ENCODE measurements at regions not wholly inside any gene's neighbourhood (a gene's known extent, or its start where the extent isn't known, plus 50 kb on each side); places are given as distances from the start of the nearest gene placed in this dataset.

DNA sequence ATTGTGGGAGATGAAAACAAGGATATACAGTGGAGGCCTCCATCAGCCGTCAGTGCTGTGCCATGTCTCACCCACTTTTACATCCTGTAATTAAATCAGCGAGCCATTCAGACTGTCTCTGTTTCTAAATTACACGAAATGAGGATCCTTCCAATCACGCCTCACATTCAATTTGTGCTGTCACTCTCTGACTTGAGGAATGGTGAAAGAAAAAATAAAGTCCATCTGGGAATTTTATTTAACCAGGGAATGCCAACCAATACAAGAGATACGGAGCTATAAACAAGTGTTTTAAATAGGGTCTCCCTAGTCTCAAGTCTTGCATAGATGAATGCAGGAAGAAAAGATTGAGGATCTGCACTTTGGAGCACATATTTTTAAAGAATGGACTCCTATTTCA, 72.8 kb downstream of the CMPK2 start:
- TF ChIP-seq, protein P1, sequence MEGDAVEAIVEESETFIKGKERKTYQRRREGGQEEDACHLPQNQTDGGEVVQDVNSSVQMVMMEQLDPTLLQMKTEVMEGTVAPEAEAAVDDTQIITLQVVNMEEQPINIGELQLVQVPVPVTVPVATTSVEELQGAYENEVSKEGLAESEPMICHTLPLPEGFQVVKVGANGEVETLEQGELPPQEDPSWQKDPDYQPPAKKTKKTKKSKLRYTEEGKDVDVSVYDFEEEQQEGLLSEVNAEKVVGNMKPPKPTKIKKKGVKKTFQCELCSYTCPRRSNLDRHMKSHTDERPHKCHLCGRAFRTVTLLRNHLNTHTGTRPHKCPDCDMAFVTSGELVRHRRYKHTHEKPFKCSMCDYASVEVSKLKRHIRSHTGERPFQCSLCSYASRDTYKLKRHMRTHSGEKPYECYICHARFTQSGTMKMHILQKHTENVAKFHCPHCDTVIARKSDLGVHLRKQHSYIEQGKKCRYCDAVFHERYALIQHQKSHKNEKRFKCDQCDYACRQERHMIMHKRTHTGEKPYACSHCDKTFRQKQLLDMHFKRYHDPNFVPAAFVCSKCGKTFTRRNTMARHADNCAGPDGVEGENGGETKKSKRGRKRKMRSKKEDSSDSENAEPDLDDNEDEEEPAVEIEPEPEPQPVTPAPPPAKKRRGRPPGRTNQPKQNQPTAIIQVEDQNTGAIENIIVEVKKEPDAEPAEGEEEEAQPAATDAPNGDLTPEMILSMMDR (IDR thresholded peaks at IDR 0.05 in 8 of 11, conservative IDR thresholded peaks at IDR 0.05 in 3 of 11), result no peak
- TF ChIP-seq POLR2AphosphoS5 (IDR thresholded peaks at IDR 0.05), result no peak

Measured in spleen (tissue), 7 donors.